ENCODE measurements at regions not wholly inside any gene's neighbourhood (a gene's known extent, or its start where the extent isn't known, plus 50 kb on each side); places are given as distances from the start of the nearest gene placed in this dataset.

DNA sequence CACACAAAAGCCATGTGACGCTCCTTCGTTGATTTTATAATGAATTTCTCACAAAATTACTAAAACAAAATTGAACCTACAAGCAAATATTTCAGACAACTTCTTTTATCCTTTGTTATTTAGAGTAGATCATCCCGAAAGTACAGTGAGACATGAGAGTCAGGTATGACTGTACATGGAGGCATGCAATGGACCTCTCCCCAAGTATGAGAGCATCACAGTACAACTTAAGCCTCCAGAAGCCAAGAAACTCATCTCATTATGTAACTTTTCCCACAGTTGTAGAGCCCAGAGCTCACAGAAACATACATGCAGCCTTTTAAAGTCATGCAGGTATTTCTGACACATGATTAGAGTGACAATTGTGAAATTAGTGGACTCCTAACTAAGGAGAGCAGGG, 167.7 kb downstream of the PAPSS1 start:
- no peak for TF ChIP-seq KDM1A (IDR thresholded peaks at IDR 0.05)
- TF ChIP-seq BCOR (IDR thresholded peaks at IDR 0.05): no peak
- TF ChIP-seq, protein P1, sequence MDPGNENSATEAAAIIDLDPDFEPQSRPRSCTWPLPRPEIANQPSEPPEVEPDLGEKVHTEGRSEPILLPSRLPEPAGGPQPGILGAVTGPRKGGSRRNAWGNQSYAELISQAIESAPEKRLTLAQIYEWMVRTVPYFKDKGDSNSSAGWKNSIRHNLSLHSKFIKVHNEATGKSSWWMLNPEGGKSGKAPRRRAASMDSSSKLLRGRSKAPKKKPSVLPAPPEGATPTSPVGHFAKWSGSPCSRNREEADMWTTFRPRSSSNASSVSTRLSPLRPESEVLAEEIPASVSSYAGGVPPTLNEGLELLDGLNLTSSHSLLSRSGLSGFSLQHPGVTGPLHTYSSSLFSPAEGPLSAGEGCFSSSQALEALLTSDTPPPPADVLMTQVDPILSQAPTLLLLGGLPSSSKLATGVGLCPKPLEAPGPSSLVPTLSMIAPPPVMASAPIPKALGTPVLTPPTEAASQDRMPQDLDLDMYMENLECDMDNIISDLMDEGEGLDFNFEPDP (CRISPR knock-in tag; IDR thresholded peaks at IDR 0.05): no peak
- TF ChIP-seq, protein P2, sequence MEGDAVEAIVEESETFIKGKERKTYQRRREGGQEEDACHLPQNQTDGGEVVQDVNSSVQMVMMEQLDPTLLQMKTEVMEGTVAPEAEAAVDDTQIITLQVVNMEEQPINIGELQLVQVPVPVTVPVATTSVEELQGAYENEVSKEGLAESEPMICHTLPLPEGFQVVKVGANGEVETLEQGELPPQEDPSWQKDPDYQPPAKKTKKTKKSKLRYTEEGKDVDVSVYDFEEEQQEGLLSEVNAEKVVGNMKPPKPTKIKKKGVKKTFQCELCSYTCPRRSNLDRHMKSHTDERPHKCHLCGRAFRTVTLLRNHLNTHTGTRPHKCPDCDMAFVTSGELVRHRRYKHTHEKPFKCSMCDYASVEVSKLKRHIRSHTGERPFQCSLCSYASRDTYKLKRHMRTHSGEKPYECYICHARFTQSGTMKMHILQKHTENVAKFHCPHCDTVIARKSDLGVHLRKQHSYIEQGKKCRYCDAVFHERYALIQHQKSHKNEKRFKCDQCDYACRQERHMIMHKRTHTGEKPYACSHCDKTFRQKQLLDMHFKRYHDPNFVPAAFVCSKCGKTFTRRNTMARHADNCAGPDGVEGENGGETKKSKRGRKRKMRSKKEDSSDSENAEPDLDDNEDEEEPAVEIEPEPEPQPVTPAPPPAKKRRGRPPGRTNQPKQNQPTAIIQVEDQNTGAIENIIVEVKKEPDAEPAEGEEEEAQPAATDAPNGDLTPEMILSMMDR (IDR thresholded peaks at IDR 0.05 in 2 of 3, conservative IDR thresholded peaks at IDR 0.05 in 1 of 3; ENCODE audit: insufficient read depth in 2 of 3, low read depth in 1 of 3, low read length in 3 of 3): no peak
- no peak for TF ChIP-seq TRIM28 (IDR thresholded peaks at IDR 0.05)

All from K562 (cell line).